MM.1S (cell line): ENCODE measurements at regions not wholly inside any gene's neighbourhood (a gene's known extent, or its start where the extent isn't known, plus 50 kb on each side); places are given as distances from the start of the nearest gene placed in this dataset.
A peak's percentile ranks its signal among the peaks of the same experiment; 100 is the strongest.

Experiments used
- DNase-seq: peaks from one replicate; pipeline ENCODE4 v3.0.0-alpha.2; 2015
- H2AFZ ChIP-seq: fragments of 300-600 bp; sonication (generic); 2 replicates; pipeline ENCODE4 v1.6.0; 2016; ENCODE audit warnings: antibody characterized with exemption, low read length
- H3F3A ChIP-seq: fragments of 300-600 bp; sonication (generic); 2 replicates; pipeline ENCODE4 v1.6.1; 2016; ENCODE audit warnings: mild to moderate bottlenecking, antibody characterized with exemption, low read length, moderate library complexity, mixed read lengths; ENCODE audit not compliant: insufficient read depth
- H3K27ac ChIP-seq: fragments of 300-600 bp; sonication (generic); 2 replicates; pipeline ENCODE4 v1.5.1; 2016; ENCODE audit warnings: mild to moderate bottlenecking, low read length
- H3K27me3 ChIP-seq: fragments of 300-600 bp; sonication (generic); replicated peaks from 2 replicates; pipeline ENCODE4 v1.6.0; 2016; ENCODE audit warnings: low read length; ENCODE audit not compliant: insufficient read depth
- H3K36me3 ChIP-seq: fragments of 300-600 bp; sonication (generic); replicated peaks from 2 replicates; pipeline ENCODE4 v1.6.1; 2016; ENCODE audit warnings: mild to moderate bottlenecking, low read length, mixed read lengths; ENCODE audit not compliant: insufficient read depth
- H3K4me1 ChIP-seq: fragments of 300-600 bp; sonication (generic); 2 replicates; pipeline ENCODE4 v1.6.1; 2016; ENCODE audit warnings: low read length, mixed read lengths
- H3K4me2 ChIP-seq: fragments of 300-600 bp; sonication (generic); 2 replicates; pipeline ENCODE4 v1.6.0; 2016; ENCODE audit warnings: low read depth, low read length
- H3K4me3 ChIP-seq: fragments of 300-600 bp; sonication (generic); 2 replicates; pipeline ENCODE4 v1.5.1; 2016; ENCODE audit warnings: low read length, mixed read lengths
- H3K79me2 ChIP-seq: fragments of 300-600 bp; sonication (generic); 2 replicates; pipeline ENCODE4 v1.6.1; 2016; ENCODE audit warnings: mixed run types, low read length, mixed read lengths
- H3K9ac ChIP-seq: fragments of 300-600 bp; sonication (generic); 2 replicates; pipeline ENCODE4 v1.6.1; 2016; ENCODE audit warnings: low read length, mixed read lengths
- H3K9me2 ChIP-seq: fragments of 300-600 bp; sonication (generic); replicated peaks from 2 replicates; pipeline ENCODE4 v1.6.1; 2016; ENCODE audit warnings: mild to moderate bottlenecking, low read length, mixed read lengths; ENCODE audit not compliant: insufficient read depth
- H3K9me3 ChIP-seq: fragments of 300-600 bp; sonication (generic); replicated peaks from 2 replicates; pipeline ENCODE4 v1.6.1; 2016; ENCODE audit warnings: mild to moderate bottlenecking, low read length, mixed read lengths; ENCODE audit not compliant: insufficient read depth
- H4K20me1 ChIP-seq: fragments of 300-600 bp; sonication (generic); 2 replicates; pipeline ENCODE4 v1.6.1; 2016; ENCODE audit warnings: mild to moderate bottlenecking, low read length, moderate library complexity, mixed read lengths; ENCODE audit not compliant: insufficient read depth
- CTCF ChIP-seq: fragments of 300-600 bp; sonication (generic); IDR thresholded peaks from 2 replicates; pipeline ENCODE4 v1.5.1; 2016; ENCODE audit warnings: antibody characterized with exemption, low read length, mixed read lengths
- EZH2 ChIP-seq: fragments of 300-600 bp; sonication (generic); optimal IDR thresholded peaks from 2 replicates; pipeline ENCODE3; 2017; ENCODE audit warnings: low read depth, mild to moderate bottlenecking, antibody characterized with exemption, low read length, mixed read lengths
- EZH2phosphoT487 ChIP-seq: fragments of 300-600 bp; sonication (generic); IDR thresholded peaks from 2 replicates; pipeline ENCODE4 v1.6.1; 2018; ENCODE audit warnings: antibody characterized with exemption, low read length

DNA sequence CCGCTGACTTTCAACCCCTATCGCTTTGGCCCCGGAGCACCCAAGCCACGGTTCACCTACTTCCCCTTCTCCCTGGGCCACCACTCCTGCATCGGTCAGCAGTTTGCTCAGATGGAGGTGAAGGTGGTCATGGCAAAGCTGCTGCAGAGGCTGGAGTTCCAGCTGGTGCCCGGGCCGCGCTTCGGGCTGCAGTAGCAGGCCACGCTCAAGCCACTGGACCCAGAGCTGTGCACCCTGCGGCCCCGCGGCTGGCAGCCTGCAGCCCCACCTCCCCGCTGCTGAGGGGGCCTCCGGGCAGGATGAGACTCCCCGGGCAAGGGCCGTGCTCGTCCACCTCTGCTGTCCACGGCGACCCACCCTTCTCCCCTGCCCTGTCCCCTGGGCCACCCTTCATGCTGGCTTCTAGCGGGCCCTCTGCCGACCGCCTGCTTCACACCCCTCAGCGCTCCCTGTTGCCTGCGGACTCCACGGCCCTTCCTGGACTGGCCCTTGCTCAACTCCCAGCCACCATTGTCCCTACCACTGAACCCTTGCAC lies 92.2 kb upstream of the TRABD2B start:
- Histone ChIP-seq H3K4me1 (no peaks in the 10 kb centered on the region), H3K4me3 (no peak overlapping the region), H3K4me2 (no peak overlapping the region), H3K9me3 (no peaks in the 10 kb centered on the region), H4K20me1 (no peaks in the 10 kb centered on the region; the same call in 1 of the 2 replicates), H2AFZ (no peak overlapping the region), H3K36me3 (no peaks in the 10 kb centered on the region), H3K9me2 (no peaks in the 10 kb centered on the region), H3K27me3 (no peaks in the 10 kb centered on the region), H3K27ac (no peak overlapping the region), H3F3A (peaks cover 6% of the 10 kb centered on the region), H3K79me2 (no peaks in the 10 kb centered on the region), H3K9ac (no peak overlapping the region)
- TF ChIP-seq EZH2: no peak
- no peak for TF ChIP-seq CTCF
- TF ChIP-seq EZH2phosphoT487: no peak
- no peak for DNase-seq

- TF ChIP-seq EZH2 (no peak), CTCF (no peak), EZH2phosphoT487 (no peak)
- Histone ChIP-seq H3K27me3 (no peaks in the 10 kb centered on the region), H3K4me1 (no peaks in the 10 kb centered on the region), H3K79me2 (no peaks in the 10 kb centered on the region), H4K20me1 (no peaks in the 10 kb centered on the region; the same call in 1 of the 2 replicates), H3K4me3 (no peak overlapping the region), H3K4me2 (no peak overlapping the region), H3K9me2 (no peaks in the 10 kb centered on the region), H2AFZ (no peak overlapping the region), H3K9ac (no peak overlapping the region), H3K27ac (no peak overlapping the region), H3F3A (no peaks in the 10 kb centered on the region), H3K9me3 (no peaks in the 10 kb centered on the region), H3K36me3 (no peaks in the 10 kb centered on the region)
- peak; percentile 35 for DNase-seq
Observed at GRCh38 chr1:48084826-48085225, 87.6 kb upstream of the TRABD2B start.

DNA sequence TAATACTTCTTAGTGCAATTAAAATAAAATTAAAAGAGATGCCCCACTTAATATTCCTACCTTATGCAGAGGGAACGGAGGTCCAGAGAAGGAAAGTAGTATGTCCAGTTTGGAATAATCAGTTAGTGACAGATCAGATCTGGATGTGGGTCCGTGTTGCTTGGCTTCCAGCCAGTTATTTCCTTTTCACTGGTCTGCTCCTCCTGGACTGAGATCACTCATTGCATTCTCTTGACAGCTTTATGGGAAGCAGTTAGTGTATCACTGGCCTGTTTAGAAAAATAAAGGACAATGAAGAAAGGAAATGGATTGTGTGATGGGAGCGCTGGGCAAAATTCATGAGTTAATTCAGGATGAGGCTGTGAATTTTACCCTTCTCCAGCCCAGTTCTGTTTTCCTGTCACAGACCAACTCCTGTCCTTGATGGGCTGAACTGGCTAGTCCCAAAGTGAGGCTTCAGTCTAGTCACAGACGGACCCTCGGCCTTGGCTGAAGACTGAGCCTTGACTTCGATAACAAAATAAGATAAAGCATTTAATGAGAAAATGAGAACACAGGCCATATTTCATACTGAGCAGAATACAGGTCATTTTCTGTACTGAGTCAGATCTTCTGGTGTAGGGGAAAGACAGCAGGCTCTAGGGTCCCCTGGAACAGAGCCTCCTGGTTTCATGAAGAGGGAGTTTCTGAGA lies 85.2 kb upstream of the TRABD2B start:
- Histone ChIP-seq H3K4me3 (no peak overlapping the region), H3K4me1 (no peaks in the 10 kb centered on the region), H3F3A (no peaks in the 10 kb centered on the region), H3K9ac (no peak overlapping the region), H3K4me2 (no peak overlapping the region), H4K20me1 (no peaks in the 10 kb centered on the region), H3K36me3 (no peaks in the 10 kb centered on the region), H3K27me3 (no peaks in the 10 kb centered on the region), H3K9me3 (no peaks in the 10 kb centered on the region), H3K9me2 (no peaks in the 10 kb centered on the region), H2AFZ (no peak overlapping the region), H3K27ac (no peak overlapping the region), H3K79me2 (no peaks in the 10 kb centered on the region)
- DNase-seq: no peak
- TF ChIP-seq CTCF: no peak
- no peak for TF ChIP-seq EZH2
- TF ChIP-seq EZH2phosphoT487: no peak
